DND-41 (cell line): ENCODE measurements at regions not wholly inside any gene's neighbourhood (a gene's known extent, or its start where the extent isn't known, plus 50 kb on each side); places are given as distances from the start of the nearest gene placed in this dataset.

Experiments used
- CTCF ChIP-seq: IDR thresholded peaks from 2 replicates; pipeline ENCODE4 v1.5.1; 2012; ENCODE audit warnings: borderline replicate concordance, low read length, moderate library complexity, mild to moderate bottlenecking; ENCODE audit not compliant: poor library complexity, severe bottlenecking; ENCODE audit errors: extremely low read depth
- EZH2 ChIP-seq: IDR thresholded peaks from 3 replicates; pipeline ENCODE4 v1.6.1; 2012; ENCODE audit warnings: borderline replicate concordance, low read depth, mild to moderate bottlenecking, moderate library complexity, low read length, inconsistent platforms; ENCODE audit not compliant: severe bottlenecking

DNA sequence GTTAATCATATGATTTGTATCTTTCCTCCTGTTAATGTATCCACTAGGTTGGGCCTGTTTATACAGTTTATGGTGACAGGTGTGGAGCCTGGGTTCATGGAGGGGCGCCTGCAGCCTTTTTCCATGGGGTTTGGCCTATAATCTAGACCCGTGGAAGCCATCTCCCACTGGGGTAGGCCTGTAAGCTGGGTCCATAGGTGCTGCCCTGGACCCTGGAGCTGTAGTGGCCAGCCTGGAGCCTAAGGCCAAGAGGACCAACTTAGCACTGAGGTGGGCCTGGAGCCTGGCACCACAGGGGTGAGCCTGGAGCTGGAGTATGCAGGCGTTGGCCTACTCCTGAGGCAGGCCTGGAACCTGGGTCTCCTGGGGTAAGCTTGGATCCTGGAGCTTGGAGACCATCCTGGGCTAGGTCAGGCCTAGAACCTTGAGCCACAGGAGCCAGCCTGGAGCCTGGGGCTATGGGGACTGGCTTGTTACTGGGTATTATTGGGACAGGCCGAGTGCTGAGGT lies 249.4 kb upstream of the HTR2C start:
- TF ChIP-seq EZH2 (no peak), CTCF (no peak)
